SKM-1 (cell line): ENCODE measurements at regions not wholly inside any gene's neighbourhood (a gene's known extent, or its start where the extent isn't known, plus 50 kb on each side); places are given as distances from the start of the nearest gene placed in this dataset.
"Not testable (repeated sequence)": the region's sequence is repeated elsewhere in the genome, so short reads cannot be mapped to it uniquely, and the experiment has no call there.

Source experiments
- DNase-seq: peaks from one replicate; lab custom pipeline; 2025; ENCODE audit not compliant: unreplicated experiment; lab: John Stamatoyannopoulos, UW

DNA sequence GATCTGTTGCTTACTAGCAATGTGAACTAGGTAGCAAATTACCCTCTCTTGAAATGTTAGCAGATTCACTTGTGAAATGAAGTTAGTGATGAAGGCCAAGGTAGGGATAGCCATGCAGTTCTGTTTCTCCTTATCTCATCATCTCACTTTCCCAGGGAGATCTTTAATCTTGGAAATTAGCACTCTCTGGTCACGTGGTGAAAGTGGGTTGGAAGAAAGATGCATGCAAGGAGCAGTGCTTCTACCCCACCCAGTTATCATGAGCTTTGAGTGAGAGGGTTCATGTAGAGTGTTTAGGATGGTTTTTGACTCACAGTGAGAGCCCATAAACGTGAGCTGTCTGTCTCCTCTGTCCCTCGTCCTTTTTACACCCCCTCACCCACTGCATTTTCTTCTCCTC, 346.3 kb downstream of the QKI start:
- no peak for DNase-seq

DNA sequence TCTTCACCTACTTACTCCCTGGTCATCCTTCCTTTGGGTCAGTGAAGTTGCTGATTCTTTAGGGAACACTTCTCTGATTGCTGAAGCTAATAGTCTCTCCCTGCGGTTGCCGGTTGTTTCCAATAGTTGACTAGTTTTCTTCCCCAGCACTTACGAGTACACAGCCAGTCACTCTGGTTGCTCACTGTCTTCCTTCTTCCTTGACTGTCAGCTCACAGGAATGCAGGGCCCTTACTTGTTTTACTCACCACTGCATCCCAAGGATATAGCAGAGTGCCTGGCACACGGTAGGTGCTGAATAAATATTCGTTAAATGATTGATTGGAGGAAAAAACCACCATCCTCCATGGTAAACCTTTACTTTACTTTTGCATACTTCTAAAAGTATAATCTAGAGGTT, 345.0 kb downstream of the QKI start:
- DNase-seq: no peak

DNA sequence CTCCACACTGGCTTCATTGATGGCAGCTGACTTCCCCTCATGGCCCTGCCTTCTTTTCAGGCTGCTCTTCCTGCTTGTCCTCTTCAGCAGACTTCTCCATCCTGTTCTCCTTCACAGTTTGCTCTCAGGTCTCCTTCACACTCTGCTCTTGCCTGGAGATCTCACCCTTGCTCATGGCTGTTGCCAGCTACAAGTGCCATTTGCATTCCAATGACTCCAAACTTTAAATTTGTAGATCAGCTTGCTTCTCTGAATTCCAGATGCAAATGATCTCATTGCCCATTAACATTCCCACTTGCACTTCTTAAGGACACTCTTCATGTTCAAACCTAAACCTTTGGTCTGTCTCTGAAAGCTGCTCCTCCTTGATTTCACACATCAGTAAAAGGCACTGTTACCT, 343.0 kb downstream of the QKI start:
- no peak for DNase-seq

DNA sequence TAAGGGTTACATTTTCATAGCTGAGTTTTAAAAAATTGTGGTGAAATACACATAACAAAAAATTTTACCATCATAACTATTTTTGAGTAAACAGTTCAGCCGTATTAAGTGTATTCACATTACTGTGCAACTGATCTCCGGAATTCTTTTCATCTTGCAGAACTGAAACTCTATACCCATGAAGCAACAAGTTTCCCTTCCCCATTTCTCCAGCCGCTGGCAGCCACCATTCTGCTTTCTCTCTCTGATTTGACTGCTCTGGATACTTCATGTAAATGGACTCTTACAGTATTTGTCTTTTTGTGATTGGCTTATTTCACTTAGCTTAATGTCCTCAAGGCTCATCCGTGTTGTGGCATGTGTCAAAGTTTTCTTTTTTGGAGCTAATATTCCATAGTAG, 341.6 kb downstream of the QKI start:
- DNase-seq: peak; percentile 80

GRCh38 chr6:163754866-163755265, 340.3 kb downstream of the QKI start:
- no peak for DNase-seq

DNA sequence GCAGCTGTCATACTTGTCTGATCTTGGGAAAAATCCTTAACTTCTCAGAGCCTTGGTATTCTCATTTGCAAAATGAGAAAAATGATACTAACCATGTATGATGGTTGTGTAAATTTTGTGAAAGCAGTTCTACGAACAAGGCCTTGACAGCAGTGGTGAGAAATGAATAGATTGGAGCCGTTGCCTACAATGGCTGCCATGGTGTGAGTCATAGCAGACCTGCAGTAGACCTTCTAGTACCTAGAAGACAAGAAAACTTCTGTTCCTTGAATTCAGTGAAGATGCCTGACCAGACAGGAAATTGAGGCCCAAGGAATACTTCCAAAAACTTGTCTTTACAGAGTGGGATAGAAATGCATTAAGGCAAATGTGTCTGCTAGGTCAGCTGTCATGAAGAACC, 338.9 kb downstream of the QKI start:
- no peak for DNase-seq

DNA sequence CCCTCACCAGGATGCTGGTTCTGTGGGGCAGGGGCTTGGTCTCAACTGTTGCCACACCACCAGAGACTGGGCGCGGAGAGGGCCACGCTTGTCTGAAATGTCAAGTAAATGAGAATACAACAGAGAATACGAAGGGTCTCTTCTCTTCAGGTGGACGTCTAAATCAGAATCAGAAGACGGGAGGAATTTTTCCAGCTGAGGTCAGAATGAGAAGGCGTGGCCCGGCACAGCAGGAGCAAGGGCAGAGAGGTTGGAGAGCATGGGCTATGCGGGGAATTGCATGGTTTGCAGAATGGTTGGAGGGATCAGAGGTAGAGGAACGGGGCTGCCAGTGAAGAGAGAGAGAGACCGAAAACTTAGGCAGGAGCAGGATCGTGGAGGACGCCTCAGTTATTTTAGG, 337.9 kb downstream of the QKI start:
- DNase-seq: no peak

- no peak for DNase-seq
These were observed 336.6 kb downstream of the QKI start for GRCh38 chr6:163751032-163751525.

- DNase-seq: no peak
These were observed 336.0 kb downstream of the QKI start for GRCh38 chr6:163750431-163751031.

DNA sequence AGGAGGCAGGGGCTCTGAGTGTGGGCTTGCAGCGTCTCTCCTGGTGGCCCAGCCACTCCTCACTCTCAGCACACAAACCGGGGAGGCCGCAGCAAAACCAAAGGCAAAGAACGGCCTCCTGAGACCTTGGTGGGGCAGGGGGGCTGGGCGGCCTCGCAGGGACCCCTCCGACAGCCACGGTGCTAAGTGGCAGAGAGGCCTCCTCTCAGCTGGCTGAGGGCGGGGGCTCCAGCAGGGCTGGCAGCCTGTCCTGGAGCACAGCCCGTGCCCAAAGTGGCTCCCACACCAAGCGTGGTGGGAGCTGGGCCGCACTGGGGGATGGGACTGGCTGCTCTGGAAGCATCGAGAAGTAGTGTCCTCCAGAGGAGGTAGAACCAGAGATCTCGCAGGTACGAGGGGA, 334.4 kb downstream of the QKI start:
- no peak for DNase-seq

GRCh38 chr6:163748036-163748435, 333.5 kb downstream of the QKI start:
- DNase-seq: no peak

GRCh38 chr6:163747058-163747457, 332.5 kb downstream of the QKI start:
- not testable (repeated sequence) for DNase-seq

- DNase-seq: no peak
These were observed 331.2 kb downstream of the QKI start for GRCh38 chr6:163745536-163746400.

DNA sequence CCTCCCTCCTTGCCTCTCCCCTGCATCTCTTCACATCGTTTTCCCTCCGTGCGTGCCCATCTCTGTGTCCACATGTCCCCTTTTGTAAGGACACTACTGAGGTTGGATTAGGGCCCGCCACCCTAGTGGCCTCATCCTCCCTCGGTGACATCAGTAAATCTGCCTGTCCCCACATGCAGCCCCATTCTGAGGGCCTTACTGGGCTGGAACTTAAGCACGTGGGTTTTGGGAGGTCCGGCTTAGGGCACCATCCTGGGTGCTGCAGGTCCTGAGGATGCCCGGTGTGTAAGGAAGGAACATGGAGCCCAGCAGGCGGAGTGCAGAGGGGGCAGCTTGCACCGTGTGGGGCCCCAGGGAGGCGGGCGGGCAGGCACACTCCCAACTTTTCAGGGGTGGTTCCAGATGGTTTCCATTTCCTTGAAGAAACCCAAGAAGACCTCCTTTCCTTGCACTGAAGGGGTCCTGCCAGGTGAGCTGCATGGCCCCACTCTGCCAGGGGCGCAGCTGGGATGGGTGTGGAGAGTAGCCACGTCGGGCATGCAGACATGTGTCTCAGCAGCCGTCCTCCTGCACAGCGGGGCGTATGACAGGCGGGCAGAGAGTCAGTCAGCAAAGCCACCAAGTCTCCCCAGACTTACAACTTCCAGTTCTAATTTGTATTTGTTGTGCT, 329.9 kb downstream of the QKI start:
- no peak for DNase-seq

DNA sequence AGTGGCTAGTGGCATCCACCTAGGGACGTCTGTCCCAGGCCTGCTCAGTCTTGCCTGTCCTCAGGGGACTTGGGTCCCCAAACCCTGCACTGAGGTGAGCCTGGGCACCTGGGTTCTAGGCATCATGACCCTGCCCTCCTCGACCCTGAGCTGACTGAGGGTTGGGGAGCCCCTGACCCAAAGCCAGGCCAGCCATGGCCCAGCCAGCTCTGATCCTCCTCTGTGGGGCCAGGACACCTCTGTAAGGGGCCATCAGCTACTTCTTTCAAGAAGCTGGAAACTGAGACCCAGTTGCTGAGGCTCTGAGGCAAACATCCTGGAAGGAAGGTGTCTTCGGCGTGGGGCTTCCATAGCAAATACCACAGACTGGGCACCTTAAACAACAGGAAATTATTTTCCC, 329.3 kb downstream of the QKI start:
- DNase-seq: no peak

GRCh38 chr6:163741743-163742363, 327.3 kb downstream of the QKI start:
- no peak for DNase-seq

DNA sequence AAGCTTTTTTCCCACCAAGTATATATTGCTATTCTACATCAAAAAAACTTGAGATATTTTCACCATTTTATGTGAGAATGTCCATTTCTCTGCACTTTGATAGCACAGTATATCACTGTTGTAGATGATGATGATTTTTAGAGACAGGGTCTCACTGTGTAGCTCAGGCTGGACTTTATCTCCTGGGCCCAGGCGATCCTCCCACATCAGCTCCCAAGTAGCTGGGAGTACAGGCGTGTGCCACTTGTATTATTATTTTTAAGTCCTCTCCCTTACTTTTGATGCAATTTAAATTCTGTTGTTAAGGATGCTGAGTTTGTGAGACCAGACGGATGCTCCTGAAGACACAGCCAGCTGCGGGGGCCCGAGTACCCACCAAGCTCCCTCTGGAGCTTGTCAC, 326.8 kb downstream of the QKI start:
- DNase-seq: no peak

DNA sequence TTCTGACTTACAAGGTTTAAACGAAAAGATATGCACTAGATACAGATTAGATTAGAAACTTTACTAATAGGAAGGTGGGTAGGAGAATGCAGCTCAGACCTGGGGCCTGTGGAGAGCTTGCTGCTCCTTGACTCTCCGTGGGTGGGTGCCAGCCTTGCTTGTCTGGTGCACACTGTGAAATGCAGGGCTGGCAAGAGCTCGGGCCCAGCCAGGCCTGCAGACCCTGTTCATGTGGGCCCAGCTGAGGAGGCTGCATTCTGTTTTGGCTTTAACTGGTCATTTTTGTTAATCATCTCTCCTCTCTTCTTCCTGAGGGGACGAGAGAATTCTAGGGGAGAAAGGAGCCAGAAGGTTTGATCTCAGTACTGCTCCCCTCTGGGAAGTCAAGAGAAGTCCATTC, 325.4 kb downstream of the QKI start:
- DNase-seq: no peak

DNA sequence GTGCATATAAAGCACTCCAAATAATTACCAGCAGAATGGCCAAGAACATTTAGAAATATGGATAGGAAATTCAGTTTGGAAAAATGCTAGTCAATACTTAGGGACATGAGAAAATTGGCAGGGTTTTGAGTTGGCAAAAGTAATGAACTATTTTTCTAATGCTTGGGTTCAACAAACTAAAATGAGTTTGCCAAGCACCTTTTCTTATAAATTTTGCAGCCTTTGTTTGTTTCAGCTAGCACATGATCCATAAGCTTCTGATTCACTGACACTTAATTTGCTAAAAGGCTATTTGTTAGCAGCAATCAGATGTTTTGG, 324.8 kb downstream of the QKI start:
- DNase-seq: no peak

GRCh38 chr6:163738725-163739407, 324.3 kb downstream of the QKI start:
- no peak for DNase-seq

DNA sequence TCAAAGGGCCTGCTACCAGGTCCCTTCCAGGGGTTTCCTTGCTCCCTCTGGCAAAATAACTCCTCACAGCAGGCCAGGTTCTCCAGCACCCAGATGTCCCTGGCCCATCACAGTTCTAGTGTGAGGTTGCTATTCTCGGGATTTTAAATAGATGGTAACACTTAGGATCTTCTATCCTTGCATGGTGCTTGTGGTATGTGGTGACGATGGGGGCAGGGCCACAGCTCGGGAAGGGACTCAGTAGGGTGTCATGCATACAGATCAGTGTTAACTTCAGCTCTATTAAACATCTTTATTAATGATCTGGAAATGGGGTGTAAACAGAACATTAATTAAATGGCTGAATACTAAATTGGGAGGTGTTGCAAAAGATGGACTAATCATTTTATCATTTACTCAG, 323.8 kb downstream of the QKI start:
- no peak for DNase-seq
